ENCODE measurements at regions not wholly inside any gene's neighbourhood (a gene's known extent, or its start where the extent isn't known, plus 50 kb on each side); places are given as distances from the start of the nearest gene placed in this dataset.

DNA sequence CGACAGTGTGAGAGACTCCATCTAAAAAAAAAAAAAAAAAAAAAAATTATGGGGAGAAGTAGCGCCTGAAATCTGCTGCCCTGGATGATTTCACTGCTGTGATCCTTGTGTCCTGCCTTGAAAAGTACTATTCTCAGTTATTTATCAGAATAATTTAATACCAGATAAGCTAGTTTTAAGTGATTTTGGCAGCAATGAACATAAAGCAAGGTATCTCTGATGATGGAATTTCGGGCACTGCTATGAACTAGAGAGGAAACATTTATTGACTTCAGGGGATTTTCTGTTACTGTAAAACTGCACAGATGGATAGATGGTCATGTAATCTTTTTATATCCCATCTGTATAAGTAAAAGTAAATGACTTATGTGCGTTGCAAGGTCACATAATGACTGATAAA is 619.1 kb upstream of the ANKRD30A start:
- WGBS, 2 donors = 45 to 47% methylated on average over 4 of the region's 4 CpGs
- no peaks in the 10 kb centered on the region for H3K9me3 ChIP-seq
- TF ChIP-seq, protein P1, sequence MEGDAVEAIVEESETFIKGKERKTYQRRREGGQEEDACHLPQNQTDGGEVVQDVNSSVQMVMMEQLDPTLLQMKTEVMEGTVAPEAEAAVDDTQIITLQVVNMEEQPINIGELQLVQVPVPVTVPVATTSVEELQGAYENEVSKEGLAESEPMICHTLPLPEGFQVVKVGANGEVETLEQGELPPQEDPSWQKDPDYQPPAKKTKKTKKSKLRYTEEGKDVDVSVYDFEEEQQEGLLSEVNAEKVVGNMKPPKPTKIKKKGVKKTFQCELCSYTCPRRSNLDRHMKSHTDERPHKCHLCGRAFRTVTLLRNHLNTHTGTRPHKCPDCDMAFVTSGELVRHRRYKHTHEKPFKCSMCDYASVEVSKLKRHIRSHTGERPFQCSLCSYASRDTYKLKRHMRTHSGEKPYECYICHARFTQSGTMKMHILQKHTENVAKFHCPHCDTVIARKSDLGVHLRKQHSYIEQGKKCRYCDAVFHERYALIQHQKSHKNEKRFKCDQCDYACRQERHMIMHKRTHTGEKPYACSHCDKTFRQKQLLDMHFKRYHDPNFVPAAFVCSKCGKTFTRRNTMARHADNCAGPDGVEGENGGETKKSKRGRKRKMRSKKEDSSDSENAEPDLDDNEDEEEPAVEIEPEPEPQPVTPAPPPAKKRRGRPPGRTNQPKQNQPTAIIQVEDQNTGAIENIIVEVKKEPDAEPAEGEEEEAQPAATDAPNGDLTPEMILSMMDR (IDR thresholded peaks at IDR 0.05) = no peak
- TF ChIP-seq POLR2A (IDR thresholded peaks at IDR 0.05) = no peak
- TF ChIP-seq EP300 (IDR thresholded peaks at IDR 0.05) = no peak
- no peak for TF ChIP-seq POLR2AphosphoS5 (IDR thresholded peaks at IDR 0.05)

DNA sequence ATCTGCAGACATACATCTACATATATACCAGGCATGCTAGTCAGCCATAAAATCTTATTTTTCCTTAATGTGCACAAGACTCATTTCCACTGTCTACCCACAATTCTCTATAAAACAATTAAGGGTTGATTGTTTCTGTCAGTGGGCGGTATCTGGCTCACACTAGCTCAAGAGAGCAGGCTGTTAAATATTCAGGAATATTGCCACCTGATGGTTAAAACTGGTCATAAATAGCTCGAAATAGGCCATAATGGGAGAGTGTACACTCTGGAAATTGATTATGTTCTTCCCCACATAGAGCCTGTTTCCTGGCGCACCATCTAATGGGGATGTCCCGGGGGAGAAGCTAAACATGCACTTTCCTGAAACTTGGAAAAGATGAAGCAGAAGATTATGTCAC is 620.6 kb upstream of the ANKRD30A start:
- WGBS, 2 donors = 61 to 65% methylated on average over 4 of the region's 4 CpGs
- no peaks in the 10 kb centered on the region for H3K36me3 ChIP-seq
- no peaks in the 10 kb centered on the region for H3K27me3 ChIP-seq
- ATAC-seq (ENCODE audit: low FRiP score in 2 of 2) (no peak), DNase-seq (no peak)
- H3K4me1 ChIP-seq = no peaks in the 10 kb centered on the region
- H3K9me3 ChIP-seq = no peaks in the 10 kb centered on the region
- H3K4me3 ChIP-seq = no peak overlapping the region
- TF ChIP-seq POLR2AphosphoS5 (IDR thresholded peaks at IDR 0.05) = no peak
- H3K27ac ChIP-seq = no peak overlapping the region

More for the DNA sequence above, 619.1 kb upstream of the ANKRD30A start:
- no peaks in the 10 kb centered on the region for H3K36me3 ChIP-seq
- DNase-seq = no peak
- H3K4me3 ChIP-seq = no peak overlapping the region
- ATAC-seq (ENCODE audit: low FRiP score in 2 of 2) = no peak
- H3K4me1 ChIP-seq = no peaks in the 10 kb centered on the region
- no peak overlapping the region for H3K27ac ChIP-seq
- H3K27me3 ChIP-seq = no peaks in the 10 kb centered on the region

DNA sequence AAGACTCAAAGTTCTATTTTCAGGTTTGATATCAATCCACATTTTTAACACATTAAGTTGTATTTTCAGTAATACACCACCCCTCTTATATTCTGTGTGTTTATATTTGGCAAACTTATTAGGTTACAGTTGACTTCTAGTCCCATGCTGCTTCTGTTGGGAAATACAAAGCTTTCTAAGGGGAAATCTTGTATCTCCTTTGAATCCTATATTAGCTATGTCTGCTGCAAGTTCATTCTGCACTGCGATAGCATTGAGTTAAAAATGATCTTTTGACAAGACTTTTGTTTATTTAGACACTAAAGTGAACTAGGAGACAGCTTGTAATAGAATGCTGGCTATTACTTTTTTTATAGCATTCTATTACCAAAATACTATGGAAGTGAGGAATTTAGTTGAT is 625.1 kb upstream of the ANKRD30A start:
- WGBS, 2 donors = 78 to 80% methylated on average over 1 of the region's 1 CpG
- Histone ChIP-seq H3K36me3 (no peaks in the 10 kb centered on the region), H3K27me3 (no peaks in the 10 kb centered on the region), H3K9me3 (no peaks in the 10 kb centered on the region), H3K4me1 (no peaks in the 10 kb centered on the region), H3K27ac (no peak overlapping the region), H3K4me3 (no peak overlapping the region)
- no peak for ATAC-seq (ENCODE audit: low FRiP score in 2 of 2)
- DNase-seq = no peak
- no peak for TF ChIP-seq EP300 (IDR thresholded peaks at IDR 0.05)
- TF ChIP-seq, protein P1 (IDR thresholded peaks at IDR 0.05) = no peak
- no peak for TF ChIP-seq POLR2A (IDR thresholded peaks at IDR 0.05)
- no peak for TF ChIP-seq POLR2AphosphoS5 (IDR thresholded peaks at IDR 0.05)

DNA sequence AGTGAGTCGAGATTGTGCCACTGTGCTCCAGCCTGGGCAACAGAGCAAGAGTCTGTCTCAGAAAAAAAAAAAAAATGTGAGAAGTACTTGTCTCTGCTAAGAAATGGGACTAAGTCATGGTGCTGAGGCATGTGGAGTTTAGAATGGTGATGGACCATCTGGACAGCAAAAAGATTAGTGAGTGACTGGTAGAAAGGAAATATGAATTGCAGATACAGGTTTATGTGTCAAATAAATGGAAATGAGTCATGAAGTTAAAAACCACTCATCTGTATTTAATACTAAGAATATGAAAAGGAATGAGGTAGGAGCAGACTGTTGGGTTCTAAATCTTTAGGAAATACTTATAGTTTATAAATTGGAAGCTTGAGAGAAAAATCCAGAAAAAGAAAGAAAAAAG is 625.7 kb upstream of the ANKRD30A start:
- DNase-seq (no peak), ATAC-seq (ENCODE audit: low FRiP score in 2 of 2) (no peak)
- no peak overlapping the region for H3K27ac ChIP-seq
- 64 to 90% methylated on average over 1 of the region's 1 CpG for WGBS, 2 donors
- TF ChIP-seq POLR2AphosphoS5 (IDR thresholded peaks at IDR 0.05) = no peak
- TF ChIP-seq EP300 (IDR thresholded peaks at IDR 0.05) = no peak
- no peak for TF ChIP-seq POLR2A (IDR thresholded peaks at IDR 0.05)
- TF ChIP-seq, protein P1 (IDR thresholded peaks at IDR 0.05) = no peak
- H3K9me3 ChIP-seq = no peaks in the 10 kb centered on the region
- no peak overlapping the region for H3K4me3 ChIP-seq
- H3K36me3 ChIP-seq = no peaks in the 10 kb centered on the region
- no peaks in the 10 kb centered on the region for H3K4me1 ChIP-seq
- H3K27me3 ChIP-seq = no peaks in the 10 kb centered on the region

DNA sequence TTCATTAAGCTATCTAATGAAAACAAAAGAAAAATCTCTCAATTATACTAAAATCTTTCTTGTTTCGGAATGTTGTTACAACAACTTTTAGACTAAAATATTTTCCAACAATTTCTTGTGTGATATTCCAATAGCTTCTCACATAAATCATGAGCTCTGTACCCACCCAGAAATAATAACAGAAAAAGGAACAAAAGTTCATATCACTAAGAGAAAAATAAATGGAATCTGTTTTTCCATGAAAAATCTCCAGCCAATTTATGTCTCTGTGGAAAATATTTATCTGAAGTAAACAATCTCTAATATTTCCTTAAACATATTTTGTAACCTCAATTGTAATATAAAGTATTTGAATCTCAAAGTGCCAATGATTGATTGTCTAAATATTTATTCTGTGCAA is 628.6 kb upstream of the ANKRD30A start:
- no peaks in the 10 kb centered on the region for H3K4me1 ChIP-seq
- ATAC-seq (ENCODE audit: low FRiP score in 2 of 2) = no peak
- TF ChIP-seq POLR2AphosphoS5 (IDR thresholded peaks at IDR 0.05) (no peak), POLR2A (IDR thresholded peaks at IDR 0.05) (no peak), EP300 (IDR thresholded peaks at IDR 0.05) (no peak)
- TF ChIP-seq, protein P1 (IDR thresholded peaks at IDR 0.05) = no peak
- no peaks in the 10 kb centered on the region for H3K9me3 ChIP-seq
- no peaks in the 10 kb centered on the region for H3K27me3 ChIP-seq
- DNase-seq = no peak
- H3K4me3 ChIP-seq = no peak overlapping the region
- H3K36me3 ChIP-seq = no peaks in the 10 kb centered on the region
- 74 to 81% methylated on average over 1 of the region's 1 CpG for WGBS, 2 donors
- no peak overlapping the region for H3K27ac ChIP-seq

All from upper lobe of left lung (tissue), 6 donors.